Caco-2 (cell line): ENCODE measurements at regions not wholly inside any gene's neighbourhood (a gene's known extent, or its start where the extent isn't known, plus 50 kb on each side); places are given as distances from the start of the nearest gene placed in this dataset.
"Not testable (repeated sequence)": the region's sequence is repeated elsewhere in the genome, so short reads cannot be mapped to it uniquely, and the experiment has no call there.

Experiments used
- BruUV-seq: library from RNA; stranded (reverse); fragments of 400-500 nt; replicated peaks from 2 replicates; lab custom pipeline; 2021; lab: Mats Ljungman, UMichigan
- CTCF ChIA-PET: fragments of 300-600 bp; sonication (Branson Sonifier 250); formaldehyde crosslinking; loops from one replicate; lab custom pipeline; 2022; ENCODE audit warnings: antibody characterized with exemption; lab: Charles Lee
- POLR2A ChIA-PET: fragments of 300-600 bp; sonication (Branson Sonifier 250); formaldehyde crosslinking; loops from one replicate; lab custom pipeline; 2022; ENCODE audit warnings: antibody characterized with exemption; lab: Charles Lee
- DNase-seq, 2 experiments: peaks; one replicate each; pipeline versions ENCODE4 v3.0.0 to v3.0.0-alpha.2; 2020 to 2022
- H3K27me3 ChIP-seq: replicated peaks from 2 replicates; pipeline ENCODE4 v1.6.0; 2011; ENCODE audit warnings: low read length; ENCODE audit not compliant: control insufficient read depth, insufficient read depth
- H3K36me3 ChIP-seq: 2 replicates; pipeline ENCODE4 v1.5.1; 2011; ENCODE audit warnings: low read length; ENCODE audit not compliant: control insufficient read depth, insufficient read depth
- H3K4me1 ChIP-seq: fragments of 250-450 bp; sonication (Bioruptor Pico); 2 replicates; pipeline ENCODE4 v1.5.1; 2020; ENCODE audit warnings: mild to moderate bottlenecking
- H3K4me3 ChIP-seq: 2 replicates; pipeline ENCODE4 v1.5.1; 2011; ENCODE audit warnings: low read depth, mild to moderate bottlenecking, control low read depth, low read length
- H3K9me3 ChIP-seq: fragments of 250-450 bp; sonication (Bioruptor Pico); 2 replicates; pipeline ENCODE4 v1.5.1; 2020; ENCODE audit warnings: mild to moderate bottlenecking, moderate library complexity
- H3K27ac Mint-ChIP-seq: one replicate; pipeline ENCODE4 v1.8.0; 2022; ENCODE audit warnings: mixed read lengths; ENCODE audit not compliant: unreplicated experiment
- H3K27me3 Mint-ChIP-seq: one replicate; pipeline ENCODE4 v1.8.0; 2022; ENCODE audit warnings: mixed read lengths; ENCODE audit not compliant: insufficient read depth, unreplicated experiment
- H3K36me3 Mint-ChIP-seq: one replicate; pipeline ENCODE4 v1.8.0; 2022; ENCODE audit warnings: mild to moderate bottlenecking, mixed read lengths; ENCODE audit not compliant: insufficient read depth, unreplicated experiment
- H3K4me1 Mint-ChIP-seq: one replicate; pipeline ENCODE4 v1.8.0; 2022; ENCODE audit warnings: low read depth, mixed read lengths; ENCODE audit not compliant: unreplicated experiment
- H3K4me3 Mint-ChIP-seq: one replicate; pipeline ENCODE4 v1.8.0; 2022; ENCODE audit warnings: mild to moderate bottlenecking, moderate library complexity, mixed read lengths; ENCODE audit not compliant: unreplicated experiment
- H3K9me3 Mint-ChIP-seq: one replicate; pipeline ENCODE4 v1.8.0; 2022; ENCODE audit warnings: mixed read lengths; ENCODE audit not compliant: unreplicated experiment
- CTCF ChIP-seq, 2 experiments: fragments of 200-600 bp in 1 of 2; IDR thresholded peaks; 1 replicate in 1 of 2; 2 replicates in 1 of 2; pipeline versions ENCODE4 v1.5.1 to v1.8.0; 2011 to 2022; ENCODE audit warnings: antibody characterized with exemption in 1 of 2, control low read depth in 1 of 2, inconsistent platforms in 1 of 2, low read depth in 1 of 2, low read length in 1 of 2, mild to moderate bottlenecking in 1 of 2, moderate library complexity in 1 of 2; ENCODE audit not compliant: insufficient read depth in 1 of 2, severe bottlenecking in 1 of 2, unreplicated experiment in 1 of 2
- intact Hi-C: fragments of 100-400 bp; cut with micrococcal nuclease; formaldehyde crosslinking; loops from one replicate; pipeline ENCODE4 v1.10.0; 2022; ENCODE audit not compliant: unreplicated experiment

- no peak overlapping the region for H3K4me3 ChIP-seq
- TF ChIP-seq CTCF (IDR thresholded peaks at IDR 0.05; ENCODE audit: insufficient read depth in 1 of 2, low read depth in 1 of 2, low read length in 1 of 2, severe bottlenecking in 1 of 2, unreplicated experiment in 1 of 2) = no peak
- H3K36me3 Mint-ChIP-seq = no peaks in the 10 kb centered on the region
- DNase-seq = no peak
- H3K4me1 Mint-ChIP-seq = no peaks in the 10 kb centered on the region
- POLR2A ChIA-PET = no interaction called here
- BruUV-seq = no TSS peak
- peaks cover 9% of the 10 kb centered on the region for H3K9me3 Mint-ChIP-seq
- H3K36me3 ChIP-seq = no peaks in the 10 kb centered on the region
- H3K27me3 Mint-ChIP-seq = peaks cover 3% of the 10 kb centered on the region
- H3K4me3 Mint-ChIP-seq = no peak overlapping the region
- H3K27me3 ChIP-seq = no peaks in the 10 kb centered on the region
- H3K27ac Mint-ChIP-seq = no peak overlapping the region
- CTCF ChIA-PET = no interaction called here
- H3K9me3 ChIP-seq = no peaks in the 10 kb centered on the region
- intact Hi-C loops = no loop called here
- H3K4me1 ChIP-seq = no peaks in the 10 kb centered on the region
Observed at GRCh38 chr11:37264783-37265182, 666.7 kb upstream of the RAG2 start.

DNA sequence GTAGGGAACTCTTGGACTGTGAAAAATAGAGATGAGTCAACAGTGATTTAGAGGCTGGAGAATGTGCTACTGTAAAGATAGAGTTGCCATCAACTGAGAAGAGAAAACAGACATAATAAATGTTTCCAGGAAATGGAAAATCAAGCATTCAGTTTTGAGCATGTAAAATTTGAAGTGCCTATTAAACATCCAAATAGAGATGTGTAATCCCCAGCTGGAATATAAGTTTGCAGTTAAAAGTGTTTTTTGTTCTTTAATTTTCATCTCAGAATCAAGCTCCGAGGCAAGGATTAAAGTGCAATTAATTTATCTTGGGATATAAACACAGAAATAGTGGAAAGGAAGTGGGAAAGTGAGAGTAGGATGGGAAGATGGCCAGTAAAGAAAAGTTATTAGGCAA, 666.0 kb upstream of the RAG2 start:
- Mint-ChIP-seq H3K9me3 (peaks cover 9% of the 10 kb centered on the region), H3K27ac (no peak overlapping the region), H3K4me3 (no peak overlapping the region), H3K36me3 (no peaks in the 10 kb centered on the region), H3K27me3 (peaks cover 3% of the 10 kb centered on the region), H3K4me1 (no peaks in the 10 kb centered on the region)
- H3K36me3 ChIP-seq = no peaks in the 10 kb centered on the region
- intact Hi-C loops = no loop called here
- no TSS peak for BruUV-seq
- no peaks in the 10 kb centered on the region for H3K4me1 ChIP-seq
- no peak overlapping the region for H3K4me3 ChIP-seq
- no peak for DNase-seq
- H3K27me3 ChIP-seq = no peaks in the 10 kb centered on the region
- POLR2A ChIA-PET = no interaction called here
- H3K9me3 ChIP-seq = no peaks in the 10 kb centered on the region
- no peak for TF ChIP-seq CTCF (IDR thresholded peaks at IDR 0.05; ENCODE audit: insufficient read depth in 1 of 2, low read depth in 1 of 2, low read length in 1 of 2, severe bottlenecking in 1 of 2, unreplicated experiment in 1 of 2)
- CTCF ChIA-PET = no interaction called here

DNA sequence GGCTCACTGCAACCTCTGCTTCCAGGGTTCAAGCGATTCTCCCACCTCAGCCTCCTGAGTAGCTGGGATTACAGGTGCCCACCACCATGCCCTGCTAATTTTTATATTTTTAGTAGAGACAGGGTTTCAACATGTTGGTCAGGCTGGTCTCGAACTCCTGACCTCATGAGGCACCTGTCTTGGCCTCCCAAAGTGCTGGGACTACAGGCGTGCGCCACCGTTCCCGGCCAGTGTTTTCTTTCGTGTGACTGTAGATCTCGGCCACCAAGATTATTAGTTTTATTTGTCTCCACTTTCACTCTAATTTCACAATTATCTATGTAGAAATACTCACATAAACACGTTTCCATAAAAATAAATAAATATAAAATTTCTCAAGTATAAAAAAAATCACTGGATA, 665.4 kb upstream of the RAG2 start:
- H3K9me3 ChIP-seq, intact Hi-C loops, DNase-seq: not testable (repeated sequence)

GRCh38 chr11:37259734-37260133, 661.7 kb upstream of the RAG2 start:
- Histone ChIP-seq H3K27me3 (no peaks in the 10 kb centered on the region), H3K4me3 (no peak overlapping the region), H3K4me1 (no peaks in the 10 kb centered on the region), H3K9me3 (no peaks in the 10 kb centered on the region), H3K36me3 (no peaks in the 10 kb centered on the region)
- Mint-ChIP-seq H3K4me3 (no peak overlapping the region), H3K9me3 (peaks cover 9% of the 10 kb centered on the region), H3K36me3 (no peaks in the 10 kb centered on the region), H3K4me1 (no peaks in the 10 kb centered on the region), H3K27ac (no peak overlapping the region), H3K27me3 (peaks cover 3% of the 10 kb centered on the region)
- POLR2A ChIA-PET = no interaction called here
- TF ChIP-seq CTCF (IDR thresholded peaks at IDR 0.05; ENCODE audit: insufficient read depth in 1 of 2, low read depth in 1 of 2, low read length in 1 of 2, severe bottlenecking in 1 of 2, unreplicated experiment in 1 of 2) = no peak
- CTCF ChIA-PET = no interaction called here
- BruUV-seq = no TSS peak
- DNase-seq = no peak
- intact Hi-C loops = no loop called here

More for the DNA sequence above, 665.4 kb upstream of the RAG2 start:
- CTCF ChIA-PET, H3K4me1 Mint-ChIP-seq, H3K4me3 ChIP-seq, H3K27me3 Mint-ChIP-seq, H3K36me3 ChIP-seq, H3K27me3 ChIP-seq, H3K36me3 Mint-ChIP-seq, H3K4me3 Mint-ChIP-seq, H3K27ac Mint-ChIP-seq, POLR2A ChIA-PET, H3K9me3 Mint-ChIP-seq, H3K4me1 ChIP-seq, BruUV-seq: not testable (repeated sequence)
